ENCODE measurements at regions not wholly inside any gene's neighbourhood (a gene's known extent, or its start where the extent isn't known, plus 50 kb on each side); places are given as distances from the start of the nearest gene placed in this dataset.

GRCh38 chr5:167555565-167556166 is 735.8 kb upstream of the WWC1 start:
- Histone ChIP-seq H3K27me3 (ENCODE audit: control insufficient read depth in 3 of 3, insufficient read depth in 3 of 3, low read length in 3 of 3) (no peaks in the 10 kb centered on the region), H3K36me3 (ENCODE audit: control insufficient read depth in 3 of 3, insufficient read depth in 3 of 3, low read length in 3 of 3) (no peaks in the 10 kb centered on the region), H3K4me3 (ENCODE audit: low read length in 3 of 3) (no peak overlapping the region), H3K9ac (ENCODE audit: low read depth in 1 of 3, low read length in 3 of 3) (no peak overlapping the region), H3K27ac (ENCODE audit: low read depth, low read length) (no peak overlapping the region), H3K9me3 (ENCODE audit: control insufficient read depth in 3 of 3, low read length in 3 of 3) (no peaks in the 10 kb centered on the region), H3K4me1 (ENCODE audit: control insufficient read depth in 3 of 3, insufficient read depth in 3 of 3, low read length in 3 of 3) (no peaks in the 10 kb centered on the region)

GRCh38 chr5:167557359-167557758 is 734.1 kb upstream of the WWC1 start:
- H3K27me3 ChIP-seq (ENCODE audit: control insufficient read depth in 3 of 3, insufficient read depth in 3 of 3, low read length in 3 of 3), result no peaks in the 10 kb centered on the region
- no peak overlapping the region for H3K9ac ChIP-seq (ENCODE audit: low read depth in 1 of 3, low read length in 3 of 3)
- H3K9me3 ChIP-seq (ENCODE audit: control insufficient read depth in 3 of 3, low read length in 3 of 3), result no peaks in the 10 kb centered on the region
- no peaks in the 10 kb centered on the region for H3K36me3 ChIP-seq (ENCODE audit: control insufficient read depth in 3 of 3, insufficient read depth in 3 of 3, low read length in 3 of 3)
- no peak overlapping the region for H3K27ac ChIP-seq (ENCODE audit: low read depth, low read length)
- no peak overlapping the region for H3K4me3 ChIP-seq (ENCODE audit: low read length in 3 of 3)
- no peaks in the 10 kb centered on the region for H3K4me1 ChIP-seq (ENCODE audit: control insufficient read depth in 3 of 3, insufficient read depth in 3 of 3, low read length in 3 of 3)

- no peak overlapping the region for H3K27ac ChIP-seq (ENCODE audit: low read depth, low read length)
- H3K9ac ChIP-seq (ENCODE audit: low read depth in 1 of 3, low read length in 3 of 3), result no peak overlapping the region
- H3K4me1 ChIP-seq (ENCODE audit: control insufficient read depth in 3 of 3, insufficient read depth in 3 of 3, low read length in 3 of 3), result no peaks in the 10 kb centered on the region
- H3K4me3 ChIP-seq (ENCODE audit: low read length in 3 of 3), result no peak overlapping the region
- H3K9me3 ChIP-seq (ENCODE audit: control insufficient read depth in 3 of 3, low read length in 3 of 3), result no peaks in the 10 kb centered on the region
- no peaks in the 10 kb centered on the region for H3K36me3 ChIP-seq (ENCODE audit: control insufficient read depth in 3 of 3, insufficient read depth in 3 of 3, low read length in 3 of 3)
- no peaks in the 10 kb centered on the region for H3K27me3 ChIP-seq (ENCODE audit: control insufficient read depth in 3 of 3, insufficient read depth in 3 of 3, low read length in 3 of 3)
Measured at GRCh38 chr5:167561796-167562195, 729.6 kb upstream of the WWC1 start.

- H3K4me1 ChIP-seq (ENCODE audit: control insufficient read depth in 3 of 3, insufficient read depth in 3 of 3, low read length in 3 of 3), result no peaks in the 10 kb centered on the region
- no peaks in the 10 kb centered on the region for H3K27me3 ChIP-seq (ENCODE audit: control insufficient read depth in 3 of 3, insufficient read depth in 3 of 3, low read length in 3 of 3)
- no peak overlapping the region for H3K27ac ChIP-seq (ENCODE audit: low read depth, low read length)
- no peaks in the 10 kb centered on the region for H3K9me3 ChIP-seq (ENCODE audit: control insufficient read depth in 3 of 3, low read length in 3 of 3)
- no peak overlapping the region for H3K9ac ChIP-seq (ENCODE audit: low read depth in 1 of 3, low read length in 3 of 3)
- H3K4me3 ChIP-seq (ENCODE audit: low read length in 3 of 3), result no peak overlapping the region
- no peaks in the 10 kb centered on the region for H3K36me3 ChIP-seq (ENCODE audit: control insufficient read depth in 3 of 3, insufficient read depth in 3 of 3, low read length in 3 of 3)
Measured at GRCh38 chr5:167564275-167564674, 727.2 kb upstream of the WWC1 start.

GRCh38 chr5:167565189-167565954 is 726.1 kb upstream of the WWC1 start:
- Histone ChIP-seq H3K4me1 (ENCODE audit: control insufficient read depth in 3 of 3, insufficient read depth in 3 of 3, low read length in 3 of 3) (no peaks in the 10 kb centered on the region), H3K36me3 (ENCODE audit: control insufficient read depth in 3 of 3, insufficient read depth in 3 of 3, low read length in 3 of 3) (no peaks in the 10 kb centered on the region), H3K9me3 (ENCODE audit: control insufficient read depth in 3 of 3, low read length in 3 of 3) (no peaks in the 10 kb centered on the region), H3K27ac (ENCODE audit: low read depth, low read length) (no peak overlapping the region), H3K9ac (ENCODE audit: low read depth in 1 of 3, low read length in 3 of 3) (no peak overlapping the region), H3K27me3 (ENCODE audit: control insufficient read depth in 3 of 3, insufficient read depth in 3 of 3, low read length in 3 of 3) (no peaks in the 10 kb centered on the region), H3K4me3 (ENCODE audit: low read length in 3 of 3) (no peak overlapping the region)

- H3K27me3 ChIP-seq (ENCODE audit: control insufficient read depth in 3 of 3, insufficient read depth in 3 of 3, low read length in 3 of 3), result peaks cover 4 to 20% (median 10%) of the 10 kb centered on the region in 3 donors
Measured at GRCh38 chr5:167570431-167570830, 721.0 kb upstream of the WWC1 start.

DNA sequence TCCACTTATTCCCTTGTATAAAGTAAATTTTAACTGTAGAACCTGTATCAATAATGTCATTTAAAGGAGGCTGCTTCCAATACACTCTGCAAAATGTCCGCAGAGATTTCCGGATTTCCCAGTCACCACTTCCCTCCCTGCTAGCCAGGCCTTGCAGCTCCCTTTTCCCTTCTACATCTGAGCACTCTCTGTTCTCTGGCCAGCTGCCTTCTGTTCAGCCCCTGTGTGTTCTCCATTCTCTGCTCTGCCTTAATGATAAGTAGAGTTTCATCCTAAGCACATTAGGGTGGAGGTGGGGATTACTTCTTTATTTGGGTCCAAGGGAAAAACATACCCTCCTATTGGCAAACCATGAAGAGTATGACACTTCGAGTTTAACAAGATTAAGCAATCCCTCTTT is 719.6 kb upstream of the WWC1 start:
- Histone ChIP-seq H3K9me3 (ENCODE audit: control insufficient read depth in 3 of 3, low read length in 3 of 3) (no peaks in the 10 kb centered on the region), H3K36me3 (ENCODE audit: control insufficient read depth in 3 of 3, insufficient read depth in 3 of 3, low read length in 3 of 3) (no peaks in the 10 kb centered on the region), H3K4me3 (ENCODE audit: low read length in 3 of 3) (no peak overlapping the region), H3K9ac (ENCODE audit: low read depth in 1 of 3, low read length in 3 of 3) (no peak overlapping the region), H3K4me1 (ENCODE audit: control insufficient read depth in 3 of 3, insufficient read depth in 3 of 3, low read length in 3 of 3) (peaks cover 0 to 3% (median 0%) of the 10 kb centered on the region in 3 donors), H3K27me3 (ENCODE audit: control insufficient read depth in 3 of 3, insufficient read depth in 3 of 3, low read length in 3 of 3) (peaks cover 6 to 23% (median 13%) of the 10 kb centered on the region in 3 donors), H3K27ac (ENCODE audit: low read depth, low read length) (no peak overlapping the region)

More at GRCh38 chr5:167570431-167570830, 721.0 kb upstream of the WWC1 start:
- Histone ChIP-seq H3K9ac (ENCODE audit: low read depth in 1 of 3, low read length in 3 of 3) (no peak overlapping the region), H3K36me3 (ENCODE audit: control insufficient read depth in 3 of 3, insufficient read depth in 3 of 3, low read length in 3 of 3) (no peaks in the 10 kb centered on the region), H3K4me1 (ENCODE audit: control insufficient read depth in 3 of 3, insufficient read depth in 3 of 3, low read length in 3 of 3) (peaks cover 0 to 3% (median 0%) of the 10 kb centered on the region in 3 donors), H3K9me3 (ENCODE audit: control insufficient read depth in 3 of 3, low read length in 3 of 3) (no peaks in the 10 kb centered on the region), H3K27ac (ENCODE audit: low read depth, low read length) (no peak overlapping the region), H3K4me3 (ENCODE audit: low read length in 3 of 3) (no peak overlapping the region)

DNA sequence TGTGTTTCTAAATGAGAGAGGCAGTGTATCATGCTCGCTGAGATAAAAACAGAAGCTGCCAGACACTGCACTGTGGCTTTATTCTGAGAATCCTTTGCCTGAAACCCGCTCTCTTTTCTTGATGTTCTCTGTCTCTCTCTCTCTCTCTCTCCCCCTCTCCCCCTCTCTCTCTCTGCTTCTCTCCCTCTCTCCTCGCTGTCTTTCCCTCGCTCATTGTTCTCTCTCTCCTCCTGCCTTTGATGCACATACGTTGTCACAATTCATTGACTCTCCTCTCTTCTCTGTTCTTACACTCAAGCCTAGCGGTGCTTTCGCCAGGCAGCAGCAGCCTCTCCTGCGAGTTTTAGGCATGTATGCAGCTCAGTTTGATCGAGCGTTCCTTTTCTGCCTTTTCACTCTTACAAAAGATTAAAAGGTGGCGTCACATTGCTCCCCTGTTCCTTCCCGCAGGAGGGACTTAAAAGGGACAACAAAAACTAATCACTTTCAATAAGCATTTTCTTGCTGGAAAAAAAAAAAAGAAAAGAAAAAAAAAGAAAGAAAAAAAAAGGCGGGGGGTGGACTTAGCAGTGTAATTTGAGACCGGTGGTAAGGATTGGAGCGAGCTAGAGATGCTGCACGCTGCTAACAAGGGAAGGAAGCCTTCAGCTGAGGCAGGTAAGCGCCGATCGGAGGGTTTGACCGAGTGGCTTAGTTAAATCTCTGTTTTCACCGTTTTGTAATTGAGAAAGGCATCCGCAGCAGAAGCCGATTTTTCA is 717.9 kb upstream of the WWC1 start:
- no peaks in the 10 kb centered on the region for H3K36me3 ChIP-seq (ENCODE audit: control insufficient read depth in 3 of 3, insufficient read depth in 3 of 3, low read length in 3 of 3)
- H3K9ac ChIP-seq (ENCODE audit: low read depth in 1 of 3, low read length in 3 of 3), result no peak overlapping the region

GRCh38 chr5:167574464-167574863 is 717.0 kb upstream of the WWC1 start:
- no peaks in the 10 kb centered on the region for H3K36me3 ChIP-seq (ENCODE audit: control insufficient read depth in 3 of 3, insufficient read depth in 3 of 3, low read length in 3 of 3)
- H3K9ac ChIP-seq (ENCODE audit: low read depth in 1 of 3, low read length in 3 of 3), result no peak overlapping the region
- no peak overlapping the region for H3K4me3 ChIP-seq (ENCODE audit: low read length in 3 of 3)
- H3K27ac ChIP-seq (ENCODE audit: low read depth, low read length), result no peak overlapping the region
- H3K9me3 ChIP-seq (ENCODE audit: control insufficient read depth in 3 of 3, low read length in 3 of 3), result no peaks in the 10 kb centered on the region
- H3K27me3 ChIP-seq (ENCODE audit: control insufficient read depth in 3 of 3, insufficient read depth in 3 of 3, low read length in 3 of 3), result peaks cover 12 to 27% (median 17%) of the 10 kb centered on the region in 3 donors
- peaks cover 0 to 3% (median 0%) of the 10 kb centered on the region in 3 donors for H3K4me1 ChIP-seq (ENCODE audit: control insufficient read depth in 3 of 3, insufficient read depth in 3 of 3, low read length in 3 of 3)

More for the DNA sequence above, 717.9 kb upstream of the WWC1 start:
- Histone ChIP-seq H3K27ac (ENCODE audit: low read depth, low read length) (no peak overlapping the region), H3K4me3 (ENCODE audit: low read length in 3 of 3) (peak overlapping the region in 1 of 3 donors; percentile 25), H3K9me3 (ENCODE audit: control insufficient read depth in 3 of 3, low read length in 3 of 3) (no peaks in the 10 kb centered on the region), H3K4me1 (ENCODE audit: control insufficient read depth in 3 of 3, insufficient read depth in 3 of 3, low read length in 3 of 3) (peaks cover 0 to 3% (median 0%) of the 10 kb centered on the region in 3 donors), H3K27me3 (ENCODE audit: control insufficient read depth in 3 of 3, insufficient read depth in 3 of 3, low read length in 3 of 3) (peaks cover 12 to 27% (median 17%) of the 10 kb centered on the region in 3 donors)

GRCh38 chr5:167575330-167575729 is 716.1 kb upstream of the WWC1 start:
- Histone ChIP-seq H3K9me3 (ENCODE audit: control insufficient read depth in 3 of 3, low read length in 3 of 3) (no peaks in the 10 kb centered on the region), H3K27me3 (ENCODE audit: control insufficient read depth in 3 of 3, insufficient read depth in 3 of 3, low read length in 3 of 3) (peaks cover 12 to 27% (median 17%) of the 10 kb centered on the region in 3 donors), H3K27ac (ENCODE audit: low read depth, low read length) (no peak overlapping the region), H3K36me3 (ENCODE audit: control insufficient read depth in 3 of 3, insufficient read depth in 3 of 3, low read length in 3 of 3) (no peaks in the 10 kb centered on the region), H3K4me3 (ENCODE audit: low read length in 3 of 3) (no peak overlapping the region), H3K4me1 (ENCODE audit: control insufficient read depth in 3 of 3, insufficient read depth in 3 of 3, low read length in 3 of 3) (peaks cover 0 to 3% (median 0%) of the 10 kb centered on the region in 3 donors), H3K9ac (ENCODE audit: low read depth in 1 of 3, low read length in 3 of 3) (no peak overlapping the region)

Data from skeletal muscle tissue (tissue), 3 donors.